DMS153 (cell line): ENCODE measurements at regions not wholly inside any gene's neighbourhood (a gene's known extent, or its start where the extent isn't known, plus 50 kb on each side); places are given as distances from the start of the nearest gene placed in this dataset.

ENCODE experiments used
- DNase-seq: peaks from one replicate; lab custom pipeline; 2025; lab: John Stamatoyannopoulos, UW

GRCh38 chr5:87872986-87873385 lies 395.7 kb downstream of the TMEM161B start:
- no peak for DNase-seq

GRCh38 chr5:87868792-87869191 lies 399.9 kb downstream of the TMEM161B start:
- no peak for DNase-seq

GRCh38 chr5:87867281-87867680 lies 401.4 kb downstream of the TMEM161B start:
- DNase-seq = no peak

GRCh38 chr5:87853541-87853940 lies 415.1 kb downstream of the TMEM161B start:
- DNase-seq = no peak

GRCh38 chr5:87851603-87852002 lies 417.0 kb downstream of the TMEM161B start:
- no peak for DNase-seq

GRCh38 chr5:87850843-87851242 lies 417.8 kb downstream of the TMEM161B start:
- DNase-seq = no peak

- DNase-seq = no peak
These were observed 422.9 kb downstream of the TMEM161B start for GRCh38 chr5:87845734-87846133.

GRCh38 chr5:87844866-87845265 lies 423.8 kb downstream of the TMEM161B start:
- DNase-seq = no peak

- DNase-seq = no peak
These were observed 424.2 kb downstream of the TMEM161B start for GRCh38 chr5:87844449-87844848.

- no peak for DNase-seq
These were observed 424.0 kb upstream of the CCNH start for GRCh38 chr5:87836696-87837095.

GRCh38 chr5:87831499-87831898 lies 418.8 kb upstream of the CCNH start:
- no peak for DNase-seq

- DNase-seq = no peak
These were observed 416.5 kb upstream of the CCNH start for GRCh38 chr5:87829217-87829551.

- DNase-seq = no peak
These were observed 416.0 kb upstream of the CCNH start for GRCh38 chr5:87828545-87829216.

- DNase-seq = no peak
These were observed 414.8 kb upstream of the CCNH start for GRCh38 chr5:87827539-87827938.

- DNase-seq = no peak
These were observed 413.8 kb upstream of the CCNH start for GRCh38 chr5:87826507-87826906.

- DNase-seq = no peak
These were observed 412.9 kb upstream of the CCNH start for GRCh38 chr5:87825583-87825982.

GRCh38 chr5:87807783-87808182 lies 395.1 kb upstream of the CCNH start:
- no peak for DNase-seq

- DNase-seq = no peak
These were observed 390.6 kb upstream of the CCNH start for GRCh38 chr5:87803352-87803751.

GRCh38 chr5:87791869-87792268 lies 379.1 kb upstream of the CCNH start:
- no peak for DNase-seq

- DNase-seq = no peak
These were observed 375.7 kb upstream of the CCNH start for GRCh38 chr5:87788416-87788815.

GRCh38 chr5:87787625-87788256 lies 375.0 kb upstream of the CCNH start:
- DNase-seq = no peak

- DNase-seq = no peak
These were observed 374.4 kb upstream of the CCNH start for GRCh38 chr5:87787086-87787485.

GRCh38 chr5:87786471-87786870 lies 373.7 kb upstream of the CCNH start:
- DNase-seq = no peak
